Panc1 (cell line): ENCODE measurements at regions not wholly inside any gene's neighbourhood (a gene's known extent, or its start where the extent isn't known, plus 50 kb on each side); places are given as distances from the start of the nearest gene placed in this dataset.

ENCODE experiments used
- ATAC-seq: fragments of 200-7000 bp; cut with Tn5 transposase; 2 replicates; pipeline ENCODE4 v1.9.1; 2020; ENCODE audit warnings: mild to moderate bottlenecking, moderate library complexity
- BruUV-seq: library from RNA; stranded (reverse); fragments of 400-500 nt; replicated peaks from 2 replicates; lab custom pipeline; 2021; lab: Mats Ljungman, UMichigan
- CTCF ChIA-PET: fragments of 300-600 bp; sonication (Branson Sonifier 250); formaldehyde crosslinking; loops from one replicate; lab custom pipeline; 2022; ENCODE audit warnings: antibody characterized with exemption; lab: Charles Lee
- POLR2A ChIA-PET: fragments of 300-600 bp; sonication (Branson Sonifier 250); formaldehyde crosslinking; loops from one replicate; lab custom pipeline; 2022; ENCODE audit warnings: antibody characterized with exemption; lab: Charles Lee
- DNase-seq: peaks from one replicate; pipeline ENCODE4 v3.0.0-alpha.2; 2010; ENCODE audit warnings: low read depth, low spot score
- H3K27ac ChIP-seq: 2 replicates; pipeline ENCODE4 v1.5.1; 2011; ENCODE audit warnings: mild to moderate bottlenecking, low read length, inconsistent platforms
- H3K27me3 ChIP-seq: fragments of 200-500 bp; sonication (Bioruptor generic); 2 replicates; pipeline ENCODE4 v1.6.0; 2014; ENCODE audit warnings: low read length, inconsistent platforms; ENCODE audit not compliant: control insufficient read depth, insufficient read depth
- H3K36me3 ChIP-seq: fragments of 200-500 bp; sonication (Bioruptor generic); 2 replicates; pipeline ENCODE4 v1.5.1; 2014; ENCODE audit warnings: inconsistent platforms, mild to moderate bottlenecking, low read length, moderate library complexity; ENCODE audit not compliant: control insufficient read depth, insufficient read depth
- H3K4me1 ChIP-seq: 2 replicates; pipeline ENCODE4 v1.5.1; 2011; ENCODE audit warnings: inconsistent platforms, mild to moderate bottlenecking, low read length, moderate library complexity; ENCODE audit not compliant: control insufficient read depth, insufficient read depth
- H3K4me3 ChIP-seq, 2 experiments: 2 replicates each; pipeline ENCODE4 v1.5.1; 2011 to 2012; ENCODE audit warnings: low read depth in 2 of 2, low read length in 2 of 2, mild to moderate bottlenecking in 2 of 2, inconsistent platforms in 1 of 2, moderate library complexity in 1 of 2
- H3K9me3 ChIP-seq: fragments of 200-500 bp; sonication (Bioruptor generic); 2 replicates; pipeline ENCODE4 v1.5.1; 2014; ENCODE audit warnings: low read depth, mild to moderate bottlenecking, inconsistent platforms, low read length, moderate library complexity; ENCODE audit not compliant: control insufficient read depth, insufficient read depth
- CTCF ChIP-seq: fragments of 450-650 bp; IDR thresholded peaks from 2 replicates; pipeline ENCODE4 v1.5.1; 2017; ENCODE audit warnings: mild to moderate bottlenecking
- POLR2AphosphoS5 ChIP-seq: IDR thresholded peaks from 2 replicates; pipeline ENCODE4 v1.6.1; 2012; ENCODE audit warnings: mild to moderate bottlenecking, low read depth, low read length, moderate library complexity
- REST ChIP-seq, 2 experiments: IDR thresholded peaks; 2 replicates each; pipeline ENCODE4 v1.6.1; 2011 to 2012; ENCODE audit warnings: low read depth in 2 of 2, control low read depth in 1 of 2, low read length in 1 of 2, mild to moderate bottlenecking in 1 of 2, moderate library complexity in 1 of 2; ENCODE audit not compliant: insufficient read depth in 1 of 2
- SIN3A ChIP-seq: IDR thresholded peaks from 2 replicates; pipeline ENCODE4 v1.6.1; 2012; ENCODE audit warnings: low read depth, mild to moderate bottlenecking, low read length, moderate library complexity, borderline replicate concordance; ENCODE audit not compliant: insufficient read depth
- TCF7L2 ChIP-seq: IDR thresholded peaks from 2 replicates; pipeline ENCODE4 v1.6.1; 2011; ENCODE audit warnings: mild to moderate bottlenecking, low read depth, low read length, inconsistent platforms
- in situ Hi-C: cut with HindIII; loops from 2 replicates; pipeline ENCODE4 v1.10.0; 2016; ENCODE audit warnings: low sequenced_read_pairs, low pct_unique_long_range_greater_than_20kb
- intact Hi-C: fragments of 100-400 bp; cut with micrococcal nuclease; formaldehyde crosslinking; loops from one replicate; pipeline ENCODE4 v1.10.0; 2022; ENCODE audit not compliant: unreplicated experiment

GRCh38 chr12:127903146-127903545 lies 363.8 kb upstream of the TMEM132C start:
- no peaks in the 10 kb centered on the region for H3K4me1 ChIP-seq
- in situ Hi-C loops, result no loop called here
- no TSS peak for BruUV-seq
- no peaks in the 10 kb centered on the region for H3K9me3 ChIP-seq
- no peaks in the 10 kb centered on the region for H3K27me3 ChIP-seq
- ChIA-PET CTCF (no interaction called here), POLR2A (no interaction called here)
- no peak overlapping the region for H3K4me3 ChIP-seq
- H3K27ac ChIP-seq, result no peak overlapping the region
- DNase-seq, result no peak
- ATAC-seq, result no peak
- TF ChIP-seq SIN3A (no peak), TCF7L2 (no peak), CTCF (no peak), POLR2AphosphoS5 (no peak), REST (IDR thresholded peaks at IDR 0.05; ENCODE audit: insufficient read depth in 1 of 2, low read depth in 2 of 2, low read length in 1 of 2) (no peak)
- H3K36me3 ChIP-seq, result no peaks in the 10 kb centered on the region
- intact Hi-C loops, result no loop called here

- BruUV-seq, result no TSS peak
- Histone ChIP-seq H3K27me3 (no peaks in the 10 kb centered on the region), H3K36me3 (no peaks in the 10 kb centered on the region), H3K4me3 (no peak overlapping the region), H3K27ac (no peak overlapping the region), H3K9me3 (no peaks in the 10 kb centered on the region), H3K4me1 (no peaks in the 10 kb centered on the region)
- intact Hi-C loops (no loop called here), in situ Hi-C loops (no loop called here)
- ChIA-PET POLR2A (no interaction called here), CTCF (no interaction called here)
- DNase-seq (no peak), ATAC-seq (no peak)
- TF ChIP-seq CTCF (no peak), SIN3A (no peak), REST (IDR thresholded peaks at IDR 0.05; ENCODE audit: insufficient read depth in 1 of 2, low read depth in 2 of 2, low read length in 1 of 2) (no peak), POLR2AphosphoS5 (no peak), TCF7L2 (no peak)
These were observed 357.9 kb upstream of the TMEM132C start for GRCh38 chr12:127909041-127909440.
